ENCODE measurements at regions not wholly inside any gene's neighbourhood (a gene's known extent, or its start where the extent isn't known, plus 50 kb on each side); places are given as distances from the start of the nearest gene placed in this dataset.
A peak's percentile ranks its signal among the peaks of the same experiment; 100 is the strongest.

- intact Hi-C loops (cut with DNase I), result no loop called here
- no peaks in the 10 kb centered on the region for H3K27me3 ChIP-seq
- WGBS, 2 donors, result 45 to 55% methylated on average over 8 to 9 of the region's 16 CpGs
- no peaks in the 10 kb centered on the region for H3K36me3 ChIP-seq
- peak overlapping the region in 1 of 4 donors; percentile 38 for H3K4me3 ChIP-seq
- TF ChIP-seq CTCF (IDR thresholded peaks at IDR 0.05), result no peak
- TF ChIP-seq POLR2A (IDR thresholded peaks at IDR 0.05), result no peak
- no peak for DNase-seq
- H3K4me1 ChIP-seq, result no peaks in the 10 kb centered on the region
- no peaks in the 10 kb centered on the region for H3K9me3 ChIP-seq
- H3K27ac ChIP-seq, result peak overlapping the region in 3 of 4 donors; percentile 34 to 62 (median 55)
These were observed 748.6 kb upstream of the GBE1 start for GRCh38 chr3:82509951-82510603.

- Histone ChIP-seq H3K27ac (peak overlapping the region in 3 of 4 donors; percentile 34 to 62 (median 55)), H3K4me3 (peak overlapping the region in 1 of 4 donors; percentile 38), H3K36me3 (no peaks in the 10 kb centered on the region), H3K4me1 (no peaks in the 10 kb centered on the region), H3K9me3 (no peaks in the 10 kb centered on the region), H3K27me3 (no peaks in the 10 kb centered on the region)
- 49 to 72% methylated on average over 4 to 5 of the region's 9 CpGs for WGBS, 2 donors
- intact Hi-C loops (cut with DNase I), result no loop called here
- no peak for DNase-seq
- no peak for TF ChIP-seq POLR2A (IDR thresholded peaks at IDR 0.05)
- no peak for TF ChIP-seq CTCF (IDR thresholded peaks at IDR 0.05)
These were observed 747.8 kb upstream of the GBE1 start for GRCh38 chr3:82509106-82509842.

- no peaks in the 10 kb centered on the region for H3K4me1 ChIP-seq
- H3K4me3 ChIP-seq, result no peak overlapping the region
- TF ChIP-seq POLR2A (IDR thresholded peaks at IDR 0.05), result no peak
- no peak for TF ChIP-seq CTCF (IDR thresholded peaks at IDR 0.05)
- H3K27me3 ChIP-seq, result no peaks in the 10 kb centered on the region
- no peaks in the 10 kb centered on the region for H3K9me3 ChIP-seq
- no peak for DNase-seq
- no peaks in the 10 kb centered on the region for H3K36me3 ChIP-seq
- 86% methylated on average over 2 of the region's 6 CpGs; no CpG with 5 or more reads in 1 of the 2 donors for WGBS, 2 donors
- no peak overlapping the region for H3K27ac ChIP-seq
- intact Hi-C loops (cut with DNase I), result no loop called here
These were observed 744.8 kb upstream of the GBE1 start for GRCh38 chr3:82506204-82506603.

- no peaks in the 10 kb centered on the region for H3K36me3 ChIP-seq
- no peak overlapping the region for H3K27ac ChIP-seq
- WGBS, 2 donors, result 82 to 87% methylated on average over 5 to 9 of the region's 17 CpGs
- TF ChIP-seq CTCF (IDR thresholded peaks at IDR 0.05) (no peak), POLR2A (IDR thresholded peaks at IDR 0.05) (no peak)
- no peaks in the 10 kb centered on the region for H3K4me1 ChIP-seq
- no peaks in the 10 kb centered on the region for H3K9me3 ChIP-seq
- H3K4me3 ChIP-seq, result no peak overlapping the region
- intact Hi-C loops (cut with DNase I), result no loop called here
- no peaks in the 10 kb centered on the region for H3K27me3 ChIP-seq
- no peak for DNase-seq
These were observed 743.8 kb upstream of the GBE1 start for GRCh38 chr3:82505079-82505756.

GRCh38 chr3:82498186-82498585, 736.7 kb upstream of the GBE1 start:
- Histone ChIP-seq H3K9me3 (no peaks in the 10 kb centered on the region), H3K4me1 (no peaks in the 10 kb centered on the region), H3K36me3 (no peaks in the 10 kb centered on the region), H3K4me3 (no peak overlapping the region), H3K27ac (no peak overlapping the region), H3K27me3 (no peaks in the 10 kb centered on the region)
- WGBS, 2 donors, result 68 to 100% methylated on average over 2 of the region's 11 CpGs
- TF ChIP-seq POLR2A (IDR thresholded peaks at IDR 0.05), result no peak
- TF ChIP-seq CTCF (IDR thresholded peaks at IDR 0.05), result no peak
- intact Hi-C loops (cut with DNase I), result no loop called here
- no peak for DNase-seq
